ENCODE measurements at regions not wholly inside any gene's neighbourhood (a gene's known extent, or its start where the extent isn't known, plus 50 kb on each side); places are given as distances from the start of the nearest gene placed in this dataset.
"Not testable (repeated sequence)": the region's sequence is repeated elsewhere in the genome, so short reads cannot be mapped to it uniquely, and the experiment has no call there.

GRCh38 chr3:20810555-20810954 lies 624.5 kb upstream of the SGO1 start:
- DNase-seq, result no peak

- no peak for DNase-seq
These were observed 623.4 kb upstream of the SGO1 start for GRCh38 chr3:20809356-20809755.

- DNase-seq, result no peak
These were observed 622.9 kb upstream of the SGO1 start for GRCh38 chr3:20808864-20809263.

- DNase-seq, result no peak
These were observed 612.7 kb upstream of the SGO1 start for GRCh38 chr3:20798666-20799065.

GRCh38 chr3:20787005-20787404 lies 601.0 kb upstream of the SGO1 start:
- DNase-seq, result no peak

- no peak for DNase-seq
These were observed 590.7 kb upstream of the SGO1 start for GRCh38 chr3:20776692-20777091.

- DNase-seq, result no peak
These were observed 590.3 kb upstream of the SGO1 start for GRCh38 chr3:20776286-20776685.

GRCh38 chr3:20773320-20773984 lies 587.4 kb upstream of the SGO1 start:
- no peak for DNase-seq

- no peak for DNase-seq
These were observed 586.9 kb upstream of the SGO1 start for GRCh38 chr3:20772869-20773268.

GRCh38 chr3:20769430-20769829 lies 583.4 kb upstream of the SGO1 start:
- DNase-seq, result no peak

- DNase-seq, result no peak
These were observed 575.0 kb upstream of the SGO1 start for GRCh38 chr3:20760981-20761380.

- no peak for DNase-seq
These were observed 566.4 kb upstream of the SGO1 start for GRCh38 chr3:20752416-20752815.

- DNase-seq, result no peak
These were observed 565.3 kb upstream of the SGO1 start for GRCh38 chr3:20751296-20751695.

GRCh38 chr3:20747741-20748140 lies 561.7 kb upstream of the SGO1 start:
- no peak for DNase-seq

GRCh38 chr3:20743553-20744321 lies 557.7 kb upstream of the SGO1 start:
- no peak for DNase-seq

- DNase-seq, result no peak
These were observed 557.0 kb upstream of the SGO1 start for GRCh38 chr3:20742903-20743552.

GRCh38 chr3:20741381-20741780 lies 555.4 kb upstream of the SGO1 start:
- no peak for DNase-seq

GRCh38 chr3:20739814-20740213 lies 553.8 kb upstream of the SGO1 start:
- DNase-seq, result no peak

GRCh38 chr3:20736287-20736852 lies 550.4 kb upstream of the SGO1 start:
- no peak for DNase-seq

- no peak for DNase-seq
These were observed 543.2 kb upstream of the SGO1 start for GRCh38 chr3:20729185-20729584.

GRCh38 chr3:20726786-20727185 lies 540.8 kb upstream of the SGO1 start:
- no peak for DNase-seq

- no peak for DNase-seq
These were observed 538.2 kb upstream of the SGO1 start for GRCh38 chr3:20724241-20724640.

GRCh38 chr3:20716425-20716824 lies 530.4 kb upstream of the SGO1 start:
- DNase-seq, result not testable (repeated sequence)

GRCh38 chr3:20701641-20702040 lies 515.6 kb upstream of the SGO1 start:
- no peak for DNase-seq

Data from NCI-H187 (cell line).